SK-N-SH (cell line): ENCODE measurements at regions not wholly inside any gene's neighbourhood (a gene's known extent, or its start where the extent isn't known, plus 50 kb on each side); places are given as distances from the start of the nearest gene placed in this dataset.
A peak's percentile ranks its signal among the peaks of the same experiment; 100 is the strongest.

ENCODE experiments used
- CTCF ChIA-PET: fragments of 300-600, 350-600 bp; formaldehyde crosslinking; extraction: SDS; loops from one replicate; lab custom pipeline; 2021; lab: Yijun Ruan, JAX
- POLR2A ChIA-PET: fragments of 350-600 bp; sonication (Branson Sonifier 250); formaldehyde crosslinking; extraction: SDS; loops from one replicate; lab custom pipeline; 2020; ENCODE audit warnings: antibody characterized with exemption, inconsistent platforms; lab: Yijun Ruan, JAX
- DNase-seq: peaks from one replicate; pipeline ENCODE4 v3.0.0; 2012
- H2AFZ ChIP-seq: fragments of 200-600 bp; sonication (generic); 2 replicates; pipeline ENCODE4 v1.8.1; 2016; ENCODE audit warnings: antibody characterized with exemption, mild to moderate bottlenecking, low read depth
- H3F3A ChIP-seq: fragments of 200-600 bp; sonication (generic); replicated peaks from 2 replicates; pipeline ENCODE3; 2016; ENCODE audit warnings: antibody characterized with exemption, mild to moderate bottlenecking; ENCODE audit not compliant: insufficient read depth
- H3K27ac ChIP-seq, 2 experiments: fragments of 200-500 bp in 1 of 2; fragments of 200-600 bp in 1 of 2; sonication (Bioruptor generic) in 1 of 2; sonication (generic), shearing (Covaris generic) in 1 of 2; 2 replicates each; pipeline versions ENCODE4 v1.5.1 to v1.6.1; 2014 to 2016; ENCODE audit warnings: low read depth in 2 of 2, inconsistent platforms in 1 of 2, low read length in 1 of 2, mild to moderate bottlenecking in 1 of 2, mixed read lengths in 1 of 2
- H3K27me3 ChIP-seq: fragments of 200-600 bp; sonication (generic), shearing (Covaris generic); 2 replicates; pipeline ENCODE4 v1.6.1; 2016; ENCODE audit warnings: mixed run types; ENCODE audit not compliant: insufficient read depth
- H3K36me3 ChIP-seq, 2 experiments: fragments of 200-500 bp in 1 of 2; fragments of 200-600 bp in 1 of 2; sonication (Bioruptor generic) in 1 of 2; sonication (generic) in 1 of 2; replicated peaks in 1 of 2; 2 replicates each; pipeline versions ENCODE3 to v1.5.1; 2014 to 2016; ENCODE audit warnings: low read length in 1 of 2, mild to moderate bottlenecking in 1 of 2; ENCODE audit not compliant: insufficient read depth in 2 of 2, control insufficient read depth in 1 of 2
- H3K4me1 ChIP-seq, 2 experiments: fragments of 200-500 bp in 1 of 2; fragments of 200-600 bp in 1 of 2; sonication (Bioruptor generic) in 1 of 2; sonication (generic), shearing (Covaris generic) in 1 of 2; 2 replicates each; pipeline versions ENCODE4 v1.5.1 to v1.6.1; 2014 to 2016; ENCODE audit warnings: low read depth in 1 of 2, low read length in 1 of 2, mixed run types in 1 of 2; ENCODE audit not compliant: insufficient read depth in 2 of 2, control insufficient read depth in 1 of 2
- H3K4me2 ChIP-seq: fragments of 200-600 bp; sonication (generic), shearing (Covaris generic); 2 replicates; pipeline ENCODE4 v1.6.1; 2017; ENCODE audit warnings: mixed run types
- H3K4me3 ChIP-seq, 2 experiments: fragments of 200-500 bp in 1 of 2; fragments of 200-600 bp in 1 of 2; sonication (Bioruptor generic) in 1 of 2; sonication (generic), shearing (Covaris generic) in 1 of 2; 2 replicates each; pipeline versions ENCODE4 v1.5.1 to v1.8.1; 2014 to 2016; ENCODE audit warnings: low read depth in 2 of 2, inconsistent platforms in 1 of 2, low read length in 1 of 2, mild to moderate bottlenecking in 1 of 2, mixed read lengths in 1 of 2, moderate library complexity in 1 of 2
- H3K79me2 ChIP-seq: fragments of 200-600 bp; sonication (generic); 2 replicates; pipeline ENCODE4 v1.8.1; 2017; ENCODE audit warnings: mild to moderate bottlenecking; ENCODE audit not compliant: insufficient read depth
- H3K9ac ChIP-seq: fragments of 200-600 bp; sonication (generic); 2 replicates; pipeline ENCODE4 v1.6.1; 2017; ENCODE audit warnings: mixed run types
- H3K9me2 ChIP-seq: fragments of 200-600 bp; sonication (generic); 2 replicates; pipeline ENCODE4 v1.6.1; 2017; ENCODE audit warnings: mixed run types
- H3K9me3 ChIP-seq: fragments of 200-600 bp; sonication (generic); 2 replicates; pipeline ENCODE4 v1.6.1; 2017; ENCODE audit warnings: mixed run types, mild to moderate bottlenecking, moderate library complexity
- H4K20me1 ChIP-seq: fragments of 200-600 bp; sonication (generic); 2 replicates; pipeline ENCODE4 v1.6.1; 2017; ENCODE audit warnings: mild to moderate bottlenecking, mixed run types; ENCODE audit not compliant: insufficient read depth
- CHD2 ChIP-seq: fragments of 150-350 bp; IDR thresholded peaks from 2 replicates; pipeline ENCODE4 v1.6.1; 2018; ENCODE audit warnings: low read length; ENCODE audit not compliant: partially characterized antibody
- EP300 ChIP-seq, 2 experiments: IDR thresholded peaks; 2 replicates each; pipeline versions ENCODE4 v1.4.0 to v1.6.1; 2012; ENCODE audit warnings: borderline replicate concordance in 1 of 2, low read depth in 1 of 2, low read length in 1 of 2
- EZH2phosphoT487 ChIP-seq: fragments of 200-600 bp; sonication (generic); IDR thresholded peaks from 2 replicates; pipeline ENCODE4 v1.6.1; 2017; ENCODE audit warnings: low read depth, mixed run types, mild to moderate bottlenecking, antibody characterized with exemption, moderate library complexity, borderline replicate concordance
- FOSL2 ChIP-seq: IDR thresholded peaks from 2 replicates; pipeline ENCODE4 v1.4.0; 2012; ENCODE audit warnings: low read depth, mild to moderate bottlenecking, moderate library complexity, borderline replicate concordance
- GABPA ChIP-seq: IDR thresholded peaks from 2 replicates; pipeline ENCODE4 v1.4.0; 2012; ENCODE audit warnings: low read depth, mild to moderate bottlenecking
- NFIC ChIP-seq: IDR thresholded peaks from 2 replicates; pipeline ENCODE4 v1.4.0; 2012; ENCODE audit warnings: borderline replicate concordance
- POLR2AphosphoS5 ChIP-seq: IDR thresholded peaks from 2 replicates; pipeline ENCODE4 v1.6.1; 2012; ENCODE audit warnings: low read depth, low read length
- REST ChIP-seq: IDR thresholded peaks from 2 replicates; pipeline ENCODE4 v1.6.1; 2012; ENCODE audit warnings: mild to moderate bottlenecking, low read depth, low read length, moderate library complexity
- RFX5 ChIP-seq: IDR thresholded peaks from 2 replicates; pipeline ENCODE4 v1.6.1; 2012; ENCODE audit warnings: mild to moderate bottlenecking, improper control_type of control experiment, low read length
- RXRA ChIP-seq: IDR thresholded peaks from 2 replicates; pipeline ENCODE4 v1.4.0; 2012; ENCODE audit warnings: low read depth, mild to moderate bottlenecking, borderline replicate concordance
- USF2 ChIP-seq: fragments of 150-350 bp; IDR thresholded peaks from 2 replicates; pipeline ENCODE4 v1.6.1; 2017; ENCODE audit warnings: antibody characterized with exemption, low read length, low read depth, borderline replicate concordance
- WGBS: methylation state at CpG from one replicate; pipeline ENCODE4 v1.1.6; 2017; ENCODE audit warnings: low lambda C conversion rate; 5-methylcytosine and 5-hydroxymethylcytosine counted together
- TF ChIP-seq, protein P1 (sequence below): IDR thresholded peaks from 2 replicates; pipeline ENCODE4 v1.4.0; 2012; ENCODE audit warnings: low read depth

- ChIA-PET POLR2A (no interaction called here), CTCF (no interaction called here)
- WGBS: 26% methylated on average over 1 of the region's 1 CpG
These were observed 524.4 kb upstream of the SPRY2 start for GRCh38 chr13:80865329-80865728.

More at GRCh38 chr13:80865329-80865728, 524.4 kb upstream of the SPRY2 start:
- Histone ChIP-seq H2AFZ (no peak overlapping the region), H3K9me3 (no peaks in the 10 kb centered on the region), H3K9ac (no peak overlapping the region), H4K20me1 (no peaks in the 10 kb centered on the region), H3K9me2 (no peaks in the 10 kb centered on the region), H3F3A (no peaks in the 10 kb centered on the region), H3K36me3 (no peaks in the 10 kb centered on the region), H3K4me1 (no peaks in the 10 kb centered on the region), H3K4me3 (no peak overlapping the region), H3K4me2 (no peak overlapping the region), H3K79me2 (no peaks in the 10 kb centered on the region), H3K27me3 (no peaks in the 10 kb centered on the region), H3K27ac (0 out of 4 replicates have a peak overlapping the region, but pooled peaks of 1 of the 2 experiments have one; percentile 11)
- no peak for DNase-seq
- no peak for TF ChIP-seq GABPA
- no peak for TF ChIP-seq CHD2
- TF ChIP-seq EZH2phosphoT487: no peak
- TF ChIP-seq EP300 (IDR thresholded peaks at IDR 0.05; ENCODE audit: borderline replicate concordance in 1 of 2, low read depth in 1 of 2, low read length in 1 of 2): no peak
- no peak for TF ChIP-seq FOSL2
- TF ChIP-seq RFX5: no peak
- TF ChIP-seq NFIC: no peak
- TF ChIP-seq USF2: no peak
- no peak for TF ChIP-seq POLR2AphosphoS5
- TF ChIP-seq, protein P1, sequence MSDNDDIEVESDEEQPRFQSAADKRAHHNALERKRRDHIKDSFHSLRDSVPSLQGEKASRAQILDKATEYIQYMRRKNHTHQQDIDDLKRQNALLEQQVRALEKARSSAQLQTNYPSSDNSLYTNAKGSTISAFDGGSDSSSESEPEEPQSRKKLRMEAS: no peak
- no peak for TF ChIP-seq RXRA
- no peak for TF ChIP-seq REST
